Activated T-helper 1 cell treated with anti-CD3 and anti-CD28 coated beads, Interleukin-12 subunit alpha, Interleukin-12 subunit beta, Interleukin-2, Interleukin-4 antibody, amounts not matched to agents 30 ng/mL and 10 ng/mL and 1 ng/mL, durations not matched to agents 14 hours and 24 hours and 36 hours (primary cell): ENCODE measurements at regions not wholly inside any gene's neighbourhood (a gene's known extent, or its start where the extent isn't known, plus 50 kb on each side); places are given as distances from the start of the nearest gene placed in this dataset.

ENCODE experiments used
- DNase-seq: peaks from one replicate; pipeline ENCODE4 v3.0.0; 2021; ENCODE audit warnings: low spot score
- H3K27ac Mint-ChIP-seq: one replicate; pipeline ENCODE4 v1.8.0; 2021; ENCODE audit warnings: mild to moderate bottlenecking, mixed read lengths
- H3K27me3 Mint-ChIP-seq: one replicate; pipeline ENCODE4 v1.8.0; 2022; ENCODE audit warnings: mild to moderate bottlenecking, moderate library complexity, mixed read lengths; ENCODE audit not compliant: insufficient read depth
- H3K36me3 Mint-ChIP-seq: one replicate; pipeline ENCODE4 v1.8.0; 2021; ENCODE audit warnings: low read depth, mixed read lengths
- H3K4me1 Mint-ChIP-seq: one replicate; pipeline ENCODE4 v1.8.0; 2021; ENCODE audit warnings: low read depth, mixed read lengths
- H3K4me3 Mint-ChIP-seq: one replicate; pipeline ENCODE4 v1.8.0; 2021; ENCODE audit warnings: mild to moderate bottlenecking, moderate library complexity, mixed read lengths
- H3K9me3 Mint-ChIP-seq: one replicate; pipeline ENCODE4 v1.8.0; 2021; ENCODE audit warnings: mixed read lengths
- intact Hi-C: fragments of 100-400 bp; cut with micrococcal nuclease; formaldehyde crosslinking; loops from one replicate; pipeline ENCODE4 v1.15.1; 2024

DNA sequence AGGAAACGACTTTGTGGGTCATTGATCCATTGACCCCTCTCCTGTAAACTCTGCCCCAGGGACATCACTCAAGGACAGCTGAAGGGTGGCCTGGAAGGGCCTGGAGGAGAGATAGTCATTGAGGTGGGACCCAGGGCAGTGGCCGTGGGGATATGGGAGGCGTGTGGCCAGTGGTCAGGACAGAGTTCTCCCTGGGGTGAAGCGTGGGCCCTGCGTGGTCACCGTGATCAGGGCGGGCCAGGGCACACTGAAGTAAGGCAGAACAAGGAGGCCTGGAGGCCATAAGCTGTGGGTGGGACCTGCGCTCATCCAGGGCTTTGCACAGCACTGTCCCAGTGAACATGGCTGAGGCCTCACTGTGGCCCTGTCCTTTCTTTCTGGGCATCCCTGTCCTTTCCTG, 177.9 kb downstream of the ZNF248 start:
- intact Hi-C loops: no loop called here
- no peak overlapping the region for H3K4me3 Mint-ChIP-seq
- no peaks in the 10 kb centered on the region for H3K36me3 Mint-ChIP-seq
- H3K27ac Mint-ChIP-seq: no peak overlapping the region
- H3K9me3 Mint-ChIP-seq: peaks cover 46% of the 10 kb centered on the region
- no peaks in the 10 kb centered on the region for H3K27me3 Mint-ChIP-seq
- no peaks in the 10 kb centered on the region for H3K4me1 Mint-ChIP-seq
- no peak for DNase-seq

GRCh38 chr10:37675449-37675848, 182.0 kb downstream of the ZNF248 start:
- no peaks in the 10 kb centered on the region for H3K27me3 Mint-ChIP-seq
- no peak for DNase-seq
- no peak overlapping the region for H3K27ac Mint-ChIP-seq
- peaks cover 45% of the 10 kb centered on the region for H3K9me3 Mint-ChIP-seq
- no peaks in the 10 kb centered on the region for H3K36me3 Mint-ChIP-seq
- H3K4me3 Mint-ChIP-seq: no peak overlapping the region
- no peaks in the 10 kb centered on the region for H3K4me1 Mint-ChIP-seq
- intact Hi-C loops: no loop called here

DNA sequence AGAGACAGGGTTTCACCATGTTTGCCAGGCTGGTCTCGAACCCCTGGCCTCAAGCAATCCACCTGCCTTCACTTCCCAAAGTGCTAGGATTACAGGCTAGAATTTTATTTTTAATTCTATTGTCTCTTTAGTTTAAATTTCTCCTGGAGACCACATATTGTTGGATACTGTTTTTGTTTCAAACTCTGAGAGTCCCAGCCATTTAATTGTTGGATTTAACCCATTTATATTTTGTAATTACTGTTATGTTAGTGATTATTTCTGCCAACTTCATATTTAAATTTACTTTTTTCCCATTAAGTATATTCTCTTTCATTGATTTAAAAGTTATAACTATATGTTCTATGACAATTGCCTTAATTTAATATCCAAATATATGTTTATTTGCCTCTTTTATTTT, 185.6 kb downstream of the ZNF248 start:
- intact Hi-C loops: no loop called here
- no peaks in the 10 kb centered on the region for H3K4me1 Mint-ChIP-seq
- H3K9me3 Mint-ChIP-seq: peaks cover 48% of the 10 kb centered on the region
- H3K27ac Mint-ChIP-seq: no peak overlapping the region
- DNase-seq: no peak
- no peaks in the 10 kb centered on the region for H3K27me3 Mint-ChIP-seq
- no peak overlapping the region for H3K4me3 Mint-ChIP-seq
- no peaks in the 10 kb centered on the region for H3K36me3 Mint-ChIP-seq

DNA sequence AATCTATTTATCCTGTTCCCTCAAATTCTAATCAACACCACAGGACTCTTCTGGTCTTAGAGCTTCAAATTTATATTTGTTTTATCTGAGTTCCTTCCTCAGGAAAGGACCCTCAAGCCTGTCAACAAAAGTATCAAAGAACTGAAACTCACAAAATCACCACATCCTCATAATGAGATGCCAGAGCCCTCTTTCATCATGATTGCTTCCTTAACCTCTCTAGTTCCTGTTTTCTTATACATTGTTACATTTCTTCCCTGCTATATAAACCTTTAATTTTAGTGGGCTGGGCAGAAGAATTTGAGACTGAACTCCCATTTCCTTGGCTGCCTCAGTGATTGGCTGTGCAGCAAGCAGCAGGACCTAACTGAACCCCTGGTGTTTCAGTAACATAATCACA, 189.7 kb downstream of the ZNF248 start:
- no peak overlapping the region for H3K27ac Mint-ChIP-seq
- intact Hi-C loops: no loop called here
- no peaks in the 10 kb centered on the region for H3K4me1 Mint-ChIP-seq
- no peak overlapping the region for H3K4me3 Mint-ChIP-seq
- DNase-seq: no peak
- no peaks in the 10 kb centered on the region for H3K36me3 Mint-ChIP-seq
- no peaks in the 10 kb centered on the region for H3K27me3 Mint-ChIP-seq
- H3K9me3 Mint-ChIP-seq: peaks cover 53% of the 10 kb centered on the region

- Mint-ChIP-seq H3K4me3 (no peak overlapping the region), H3K27me3 (no peaks in the 10 kb centered on the region), H3K36me3 (peaks cover 2% of the 10 kb centered on the region), H3K27ac (no peak overlapping the region), H3K9me3 (peaks cover 51% of the 10 kb centered on the region), H3K4me1 (no peaks in the 10 kb centered on the region)
- intact Hi-C loops: no loop called here
- no peak for DNase-seq
Observed at GRCh38 chr10:37654466-37654865, 202.9 kb downstream of the ZNF248 start.

DNA sequence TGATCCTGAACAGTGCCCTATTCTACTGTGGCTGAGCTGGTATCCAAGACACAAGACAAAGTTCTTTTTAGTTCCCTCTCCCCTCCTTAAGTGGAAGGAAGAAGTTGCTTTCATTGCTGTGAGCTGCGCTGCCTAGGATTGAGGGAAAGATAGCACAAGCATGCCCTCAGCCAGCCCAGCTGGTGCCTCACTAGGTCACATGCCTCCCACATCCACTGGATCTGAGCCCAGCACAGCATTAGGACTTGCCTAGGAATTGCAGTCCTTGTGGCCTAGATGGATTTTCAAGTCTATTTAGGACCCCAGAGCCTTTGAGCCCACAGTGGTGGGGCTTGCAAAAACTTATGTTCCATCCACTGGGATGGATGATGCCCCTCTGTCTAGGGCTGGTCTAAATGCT, 214.2 kb downstream of the ZNF248 start:
- Mint-ChIP-seq H3K27ac (no peak overlapping the region), H3K9me3 (peaks cover 25% of the 10 kb centered on the region), H3K36me3 (no peaks in the 10 kb centered on the region), H3K4me3 (no peak overlapping the region), H3K4me1 (no peaks in the 10 kb centered on the region), H3K27me3 (no peaks in the 10 kb centered on the region)
- no peak for DNase-seq
- intact Hi-C loops: no loop called here

GRCh38 chr10:37640301-37640700, 217.1 kb downstream of the ZNF248 start:
- H3K9me3 Mint-ChIP-seq: peaks cover 37% of the 10 kb centered on the region
- no peaks in the 10 kb centered on the region for H3K27me3 Mint-ChIP-seq
- DNase-seq: no peak
- H3K4me1 Mint-ChIP-seq: no peaks in the 10 kb centered on the region
- H3K36me3 Mint-ChIP-seq: no peaks in the 10 kb centered on the region
- H3K4me3 Mint-ChIP-seq: no peak overlapping the region
- H3K27ac Mint-ChIP-seq: no peak overlapping the region
- intact Hi-C loops: no loop called here

- intact Hi-C loops: no loop called here
- H3K27me3 Mint-ChIP-seq: no peaks in the 10 kb centered on the region
- no peak overlapping the region for H3K27ac Mint-ChIP-seq
- no peak overlapping the region for H3K4me3 Mint-ChIP-seq
- no peaks in the 10 kb centered on the region for H3K36me3 Mint-ChIP-seq
- H3K4me1 Mint-ChIP-seq: no peaks in the 10 kb centered on the region
- DNase-seq: no peak
- peaks cover 35% of the 10 kb centered on the region for H3K9me3 Mint-ChIP-seq
Observed at GRCh38 chr10:37639200-37639599, 218.2 kb downstream of the ZNF248 start.

DNA sequence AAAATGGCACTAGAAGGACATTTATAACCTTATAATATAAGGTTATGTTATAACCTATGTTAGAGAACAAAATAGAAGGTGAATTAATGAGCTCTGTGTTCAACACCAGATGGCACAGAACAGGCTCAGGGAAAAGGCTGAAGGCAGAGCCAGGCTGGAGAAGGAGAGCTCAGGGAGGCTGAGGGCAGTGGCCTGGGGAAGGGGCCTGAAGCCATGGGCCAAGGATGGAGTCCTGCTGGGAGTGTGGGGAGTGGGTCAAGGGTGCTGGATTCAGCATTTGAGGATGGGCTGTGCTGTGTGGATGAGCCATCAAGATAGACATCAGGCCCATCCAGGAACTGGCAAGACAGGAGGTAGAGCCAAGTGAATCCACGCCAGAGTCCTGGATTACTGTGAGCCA, 218.8 kb downstream of the ZNF248 start:
- no peak for DNase-seq
- intact Hi-C loops: no loop called here
- H3K27me3 Mint-ChIP-seq: no peaks in the 10 kb centered on the region
- no peaks in the 10 kb centered on the region for H3K4me1 Mint-ChIP-seq
- no peaks in the 10 kb centered on the region for H3K36me3 Mint-ChIP-seq
- no peak overlapping the region for H3K4me3 Mint-ChIP-seq
- H3K9me3 Mint-ChIP-seq: peaks cover 34% of the 10 kb centered on the region
- H3K27ac Mint-ChIP-seq: no peak overlapping the region

GRCh38 chr10:37634351-37634880, 223.0 kb downstream of the ZNF248 start:
- intact Hi-C loops: no loop called here
- Mint-ChIP-seq H3K27ac (no peak overlapping the region), H3K4me1 (no peaks in the 10 kb centered on the region), H3K9me3 (peaks cover 35% of the 10 kb centered on the region), H3K36me3 (no peaks in the 10 kb centered on the region), H3K4me3 (no peak overlapping the region), H3K27me3 (no peaks in the 10 kb centered on the region)
- DNase-seq: no peak

DNA sequence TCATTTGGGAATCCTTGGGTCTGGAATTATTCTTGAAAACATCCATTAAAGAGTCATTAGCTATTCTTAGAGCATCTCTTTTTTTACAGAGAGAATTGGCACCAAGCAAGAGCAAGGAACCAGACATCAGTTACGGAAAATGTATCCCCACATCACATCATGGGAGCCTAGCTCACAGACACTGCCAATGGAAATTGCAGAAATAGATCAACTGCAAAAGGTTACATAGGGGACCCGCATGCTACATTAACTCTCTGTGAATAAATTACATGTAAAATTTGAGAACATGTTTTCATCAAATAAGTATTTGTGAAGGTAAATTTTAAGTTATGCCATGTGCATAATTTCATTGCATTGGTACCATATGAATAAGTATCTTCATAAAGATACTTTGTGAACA, 224.8 kb downstream of the ZNF248 start:
- H3K9me3 Mint-ChIP-seq: peaks cover 26% of the 10 kb centered on the region
- no peaks in the 10 kb centered on the region for H3K4me1 Mint-ChIP-seq
- no peak for DNase-seq
- no peaks in the 10 kb centered on the region for H3K36me3 Mint-ChIP-seq
- H3K27me3 Mint-ChIP-seq: no peaks in the 10 kb centered on the region
- intact Hi-C loops: no loop called here
- no peak overlapping the region for H3K4me3 Mint-ChIP-seq
- no peak overlapping the region for H3K27ac Mint-ChIP-seq

DNA sequence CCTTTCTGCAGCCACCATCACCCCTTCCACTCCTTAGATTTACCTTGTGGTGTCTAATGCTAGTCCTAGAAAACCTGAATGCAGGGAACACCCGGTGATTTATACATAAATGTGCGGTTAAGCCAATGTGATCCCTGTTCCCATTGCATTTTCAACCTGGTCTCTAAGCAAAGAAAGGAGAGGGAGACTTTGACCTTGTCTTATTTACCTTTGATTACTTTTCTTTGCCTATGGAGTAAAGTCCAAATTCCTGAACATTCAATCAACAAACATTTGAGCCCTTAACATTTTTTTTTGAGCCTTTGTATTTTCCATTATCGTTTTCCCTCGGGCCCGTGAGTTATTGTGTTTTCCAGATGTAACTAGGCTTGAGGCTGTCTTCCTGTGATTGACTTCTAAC, 233.9 kb downstream of the ZNF248 start:
- Mint-ChIP-seq H3K27ac (no peak overlapping the region), H3K9me3 (peaks cover 40% of the 10 kb centered on the region), H3K4me1 (no peaks in the 10 kb centered on the region), H3K4me3 (no peak overlapping the region), H3K27me3 (no peaks in the 10 kb centered on the region), H3K36me3 (no peaks in the 10 kb centered on the region)
- no peak for DNase-seq
- intact Hi-C loops: no loop called here

DNA sequence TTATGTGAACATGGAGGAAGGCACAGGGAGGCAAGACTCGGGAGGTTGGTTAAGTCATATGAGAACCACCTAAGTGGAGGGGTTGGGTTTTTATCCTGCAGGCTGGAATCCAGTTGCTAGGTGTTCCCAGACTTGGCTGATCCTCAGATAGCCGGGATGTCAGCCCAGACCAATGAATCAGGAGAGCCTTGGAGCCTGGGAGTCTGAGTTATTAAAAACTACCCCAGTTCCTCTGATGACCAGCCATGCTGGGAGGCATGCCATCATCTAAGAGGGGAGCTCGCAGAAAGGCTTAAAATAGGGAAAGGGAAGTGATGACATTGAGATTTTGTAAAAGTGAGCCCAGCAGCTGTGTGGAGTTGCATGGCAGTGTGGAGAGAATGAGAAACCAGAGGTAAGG, 238.1 kb downstream of the ZNF248 start:
- H3K4me3 Mint-ChIP-seq: no peak overlapping the region
- no peak overlapping the region for H3K27ac Mint-ChIP-seq
- intact Hi-C loops: no loop called here
- H3K27me3 Mint-ChIP-seq: no peaks in the 10 kb centered on the region
- H3K4me1 Mint-ChIP-seq: no peaks in the 10 kb centered on the region
- H3K36me3 Mint-ChIP-seq: no peaks in the 10 kb centered on the region
- peaks cover 50% of the 10 kb centered on the region for H3K9me3 Mint-ChIP-seq
- no peak for DNase-seq

- no peaks in the 10 kb centered on the region for H3K27me3 Mint-ChIP-seq
- intact Hi-C loops: no loop called here
- no peak overlapping the region for H3K27ac Mint-ChIP-seq
- no peak for DNase-seq
- H3K9me3 Mint-ChIP-seq: peaks cover 29% of the 10 kb centered on the region
- H3K4me3 Mint-ChIP-seq: no peak overlapping the region
- no peaks in the 10 kb centered on the region for H3K4me1 Mint-ChIP-seq
- H3K36me3 Mint-ChIP-seq: no peaks in the 10 kb centered on the region
Observed at GRCh38 chr10:37588299-37588698, 269.1 kb downstream of the ZNF248 start.
